Spleen (tissue), 7 donors: ENCODE measurements at regions not wholly inside any gene's neighbourhood (a gene's known extent, or its start where the extent isn't known, plus 50 kb on each side); places are given as distances from the start of the nearest gene placed in this dataset.

Source experiments
- POLR2A ChIP-seq, 3 donors: fragments of 450-650 bp; IDR thresholded peaks; one replicate each; pipeline ENCODE4 v1.5.1; 2017; ENCODE audit warnings: antibody characterized with exemption in 3 of 3, mild to moderate bottlenecking in 1 of 3
- TF ChIP-seq, protein P1 (sequence below), 11 experiments: fragments of 200-600 bp in 7 of 11; fragments of 450-650 bp in 4 of 11; sonication (generic) in 4 of 11; IDR thresholded peaks in 8 of 11; conservative IDR thresholded peaks in 3 of 11; 1 replicate in 7 of 11; 2 replicates in 4 of 11; pipeline versions ENCODE4 v1.4.0 to v1.8.0; 2016 to 2021; ENCODE audit warnings: antibody characterized with exemption in 11 of 11, inconsistent platforms in 4 of 11, mild to moderate bottlenecking in 1 of 11
- donor health status: DM: no; HTN: no; CAD: no; lungs with moderate emphysema.
- donor health status: DM: no; HTN: no; CAD: no.
- donor health status: DM: no; HTN: no; CAD: no.

- no peak for TF ChIP-seq POLR2A (IDR thresholded peaks at IDR 0.05)
- TF ChIP-seq, protein P1, sequence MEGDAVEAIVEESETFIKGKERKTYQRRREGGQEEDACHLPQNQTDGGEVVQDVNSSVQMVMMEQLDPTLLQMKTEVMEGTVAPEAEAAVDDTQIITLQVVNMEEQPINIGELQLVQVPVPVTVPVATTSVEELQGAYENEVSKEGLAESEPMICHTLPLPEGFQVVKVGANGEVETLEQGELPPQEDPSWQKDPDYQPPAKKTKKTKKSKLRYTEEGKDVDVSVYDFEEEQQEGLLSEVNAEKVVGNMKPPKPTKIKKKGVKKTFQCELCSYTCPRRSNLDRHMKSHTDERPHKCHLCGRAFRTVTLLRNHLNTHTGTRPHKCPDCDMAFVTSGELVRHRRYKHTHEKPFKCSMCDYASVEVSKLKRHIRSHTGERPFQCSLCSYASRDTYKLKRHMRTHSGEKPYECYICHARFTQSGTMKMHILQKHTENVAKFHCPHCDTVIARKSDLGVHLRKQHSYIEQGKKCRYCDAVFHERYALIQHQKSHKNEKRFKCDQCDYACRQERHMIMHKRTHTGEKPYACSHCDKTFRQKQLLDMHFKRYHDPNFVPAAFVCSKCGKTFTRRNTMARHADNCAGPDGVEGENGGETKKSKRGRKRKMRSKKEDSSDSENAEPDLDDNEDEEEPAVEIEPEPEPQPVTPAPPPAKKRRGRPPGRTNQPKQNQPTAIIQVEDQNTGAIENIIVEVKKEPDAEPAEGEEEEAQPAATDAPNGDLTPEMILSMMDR (IDR thresholded peaks at IDR 0.05 in 8 of 11, conservative IDR thresholded peaks at IDR 0.05 in 3 of 11), result no peak
These were observed 51.5 kb downstream of the PLXNA1 start for GRCh38 chr3:127034195-127034989.
